ENCODE measurements at regions not wholly inside any gene's neighbourhood (a gene's known extent, or its start where the extent isn't known, plus 50 kb on each side); places are given as distances from the start of the nearest gene placed in this dataset.

GRCh38 chr4:156538651-156539257, 432.8 kb downstream of the PDGFC start:
- no peak for TF ChIP-seq CTCF (IDR thresholded peaks at IDR 0.05)
- Mint-ChIP-seq H3K27me3 (ENCODE audit: low read depth, poor library complexity) (no peaks in the 10 kb centered on the region), H3K27ac (no peak overlapping the region), H3K36me3 (ENCODE audit: low read depth) (no peaks in the 10 kb centered on the region), H3K4me3 (no peak overlapping the region), H3K9me3 (peaks cover 5% of the 10 kb centered on the region), H3K4me1 (peaks cover 3% of the 10 kb centered on the region)
- DNase-seq: no peak

DNA sequence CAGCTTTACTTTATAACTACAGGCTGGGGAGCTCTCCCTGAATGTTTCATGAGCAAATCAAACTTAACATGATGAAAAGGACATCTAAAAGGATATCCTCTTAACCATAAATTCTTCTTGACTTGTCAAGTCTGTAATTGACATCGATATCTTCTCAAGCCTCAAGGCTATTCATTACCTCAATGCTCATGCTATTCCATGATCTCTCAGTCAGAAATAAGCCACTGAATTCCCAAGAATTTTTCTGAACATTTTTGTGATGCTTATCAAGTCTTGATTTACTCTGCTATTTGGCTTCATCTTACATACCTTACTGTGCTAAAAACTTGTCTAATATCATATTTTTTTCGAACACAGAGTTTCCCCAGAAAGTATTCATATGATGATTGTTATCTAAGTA, 433.4 kb downstream of the PDGFC start:
- Mint-ChIP-seq H3K4me1 (no peaks in the 10 kb centered on the region), H3K4me3 (no peak overlapping the region), H3K36me3 (ENCODE audit: low read depth) (no peaks in the 10 kb centered on the region), H3K27me3 (ENCODE audit: low read depth, poor library complexity) (no peaks in the 10 kb centered on the region), H3K27ac (no peak overlapping the region), H3K9me3 (peaks cover 8% of the 10 kb centered on the region)
- DNase-seq: no peak
- no peak for TF ChIP-seq CTCF (IDR thresholded peaks at IDR 0.05)

DNA sequence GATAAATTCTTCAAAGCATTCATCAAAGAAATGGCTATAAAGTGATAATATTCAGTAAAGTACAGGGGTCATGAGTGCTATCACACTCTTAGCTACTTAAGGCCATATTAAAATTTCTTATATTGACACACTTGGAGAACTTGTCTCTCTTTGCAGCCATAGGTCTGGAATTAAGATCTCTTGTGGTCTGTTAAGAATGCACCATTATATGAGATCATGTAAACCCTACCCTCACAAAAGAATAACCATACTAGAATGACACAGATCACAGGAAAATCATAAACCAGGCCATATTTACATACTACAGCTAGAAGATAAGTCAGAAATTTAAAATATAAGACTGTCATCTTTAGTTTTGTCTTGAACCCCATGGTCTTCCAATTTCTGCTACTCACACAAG, 434.3 kb downstream of the PDGFC start:
- Mint-ChIP-seq H3K36me3 (ENCODE audit: low read depth) (no peaks in the 10 kb centered on the region), H3K4me1 (no peaks in the 10 kb centered on the region), H3K9me3 (peaks cover 13% of the 10 kb centered on the region), H3K27me3 (ENCODE audit: low read depth, poor library complexity) (no peaks in the 10 kb centered on the region), H3K4me3 (no peak overlapping the region), H3K27ac (no peak overlapping the region)
- DNase-seq: no peak
- TF ChIP-seq CTCF (IDR thresholded peaks at IDR 0.05): no peak

GRCh38 chr4:156536661-156537060, 434.9 kb downstream of the PDGFC start:
- H3K4me3 Mint-ChIP-seq: no peak overlapping the region
- H3K27me3 Mint-ChIP-seq (ENCODE audit: low read depth, poor library complexity): no peaks in the 10 kb centered on the region
- no peak overlapping the region for H3K27ac Mint-ChIP-seq
- H3K9me3 Mint-ChIP-seq: peaks cover 13% of the 10 kb centered on the region
- no peaks in the 10 kb centered on the region for H3K36me3 Mint-ChIP-seq (ENCODE audit: low read depth)
- no peak for DNase-seq
- no peak for TF ChIP-seq CTCF (IDR thresholded peaks at IDR 0.05)
- no peaks in the 10 kb centered on the region for H3K4me1 Mint-ChIP-seq

DNA sequence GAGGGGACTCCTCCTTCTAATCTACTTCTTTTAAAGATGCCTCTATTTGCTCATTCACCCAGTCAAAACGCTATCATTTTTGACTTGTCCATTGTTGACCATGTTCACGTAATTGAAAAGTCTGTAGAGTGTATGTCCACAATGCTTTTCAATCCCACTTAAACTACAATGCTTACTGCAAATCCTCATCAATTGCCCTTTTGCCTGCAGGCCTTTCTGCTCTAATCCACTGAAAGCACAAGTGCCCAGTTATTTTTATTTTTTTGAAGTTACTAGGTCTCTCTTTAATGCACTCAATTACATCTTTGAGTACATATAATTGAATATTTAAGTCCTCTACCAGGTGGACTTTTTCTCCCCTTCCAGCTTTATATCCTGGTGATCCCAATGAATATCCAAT, 437.4 kb downstream of the PDGFC start:
- Mint-ChIP-seq H3K4me1 (no peaks in the 10 kb centered on the region), H3K27me3 (ENCODE audit: low read depth, poor library complexity) (no peaks in the 10 kb centered on the region), H3K36me3 (ENCODE audit: low read depth) (no peaks in the 10 kb centered on the region), H3K4me3 (no peak overlapping the region), H3K9me3 (peaks cover 13% of the 10 kb centered on the region), H3K27ac (no peak overlapping the region)
- DNase-seq: no peak
- no peak for TF ChIP-seq CTCF (IDR thresholded peaks at IDR 0.05)

- no peaks in the 10 kb centered on the region for H3K27me3 Mint-ChIP-seq (ENCODE audit: low read depth, poor library complexity)
- no peaks in the 10 kb centered on the region for H3K36me3 Mint-ChIP-seq (ENCODE audit: low read depth)
- DNase-seq: no peak
- H3K4me1 Mint-ChIP-seq: no peaks in the 10 kb centered on the region
- no peak for TF ChIP-seq CTCF (IDR thresholded peaks at IDR 0.05)
- no peak overlapping the region for H3K4me3 Mint-ChIP-seq
- H3K27ac Mint-ChIP-seq: no peak overlapping the region
- peaks cover 5% of the 10 kb centered on the region for H3K9me3 Mint-ChIP-seq
These were observed 443.4 kb downstream of the PDGFC start for GRCh38 chr4:156528216-156528615.
